Adipocyte (in vitro differentiated cells): ENCODE measurements at regions not wholly inside any gene's neighbourhood (a gene's known extent, or its start where the extent isn't known, plus 50 kb on each side); places are given as distances from the start of the nearest gene placed in this dataset.

ENCODE experiments used
- DNase-seq: peaks from one replicate; pipeline ENCODE4 v3.0.0-alpha.2; 2015; ENCODE audit warnings: low read depth
- H3K27me3 ChIP-seq: replicated peaks from 2 replicates; pipeline ENCODE4 v1.7.0; 2013; ENCODE audit warnings: mild to moderate bottlenecking, low read length, moderate library complexity; ENCODE audit not compliant: control insufficient read depth, insufficient read depth
- H3K36me3 ChIP-seq: 2 replicates; pipeline ENCODE4 v1.7.0; 2013; ENCODE audit warnings: low read length, mild to moderate bottlenecking, moderate library complexity; ENCODE audit not compliant: control insufficient read depth, insufficient read depth, severe bottlenecking
- H3K4me1 ChIP-seq: 2 replicates; pipeline ENCODE4 v1.7.0; 2013; ENCODE audit warnings: mild to moderate bottlenecking, low read length, moderate library complexity; ENCODE audit not compliant: control insufficient read depth, insufficient read depth
- H3K4me3 ChIP-seq: 2 replicates; pipeline ENCODE4 v1.7.0; 2013; ENCODE audit warnings: mild to moderate bottlenecking, low read length, moderate library complexity
- H3K9ac ChIP-seq: 2 replicates; pipeline ENCODE4 v1.7.0; 2013; ENCODE audit warnings: mild to moderate bottlenecking, low read length, moderate library complexity
- H3K9me3 ChIP-seq: 2 replicates; pipeline ENCODE4 v1.7.0; 2013; ENCODE audit warnings: mild to moderate bottlenecking, low read length, moderate library complexity; ENCODE audit not compliant: control insufficient read depth

- Histone ChIP-seq H3K4me3 (no peak overlapping the region), H3K27me3 (no peaks in the 10 kb centered on the region), H3K9me3 (peaks cover 12% of the 10 kb centered on the region), H3K9ac (no peak overlapping the region), H3K36me3 (no peaks in the 10 kb centered on the region), H3K4me1 (peaks cover 12% of the 10 kb centered on the region)
- DNase-seq: no peak
Observed at GRCh38 chr4:100938698-100939097, 408.6 kb downstream of the PPP3CA start.

GRCh38 chr4:100936661-100937375 is 410.5 kb downstream of the PPP3CA start:
- H3K27me3 ChIP-seq: no peaks in the 10 kb centered on the region
- H3K4me1 ChIP-seq: peaks cover 30% of the 10 kb centered on the region
- H3K36me3 ChIP-seq: no peaks in the 10 kb centered on the region
- no peaks in the 10 kb centered on the region for H3K9me3 ChIP-seq
- peak; percentile 32 for DNase-seq
- H3K4me3 ChIP-seq: no peak overlapping the region
- no peak overlapping the region for H3K9ac ChIP-seq

GRCh38 chr4:100935090-100935489 is 412.2 kb downstream of the PPP3CA start:
- H3K4me1 ChIP-seq: peaks cover 30% of the 10 kb centered on the region
- no peak overlapping the region for H3K9ac ChIP-seq
- no peaks in the 10 kb centered on the region for H3K36me3 ChIP-seq
- no peak overlapping the region for H3K4me3 ChIP-seq
- no peaks in the 10 kb centered on the region for H3K9me3 ChIP-seq
- no peaks in the 10 kb centered on the region for H3K27me3 ChIP-seq
- DNase-seq: no peak

GRCh38 chr4:100933628-100934027 is 413.7 kb downstream of the PPP3CA start:
- H3K4me3 ChIP-seq: peak overlapping the region; percentile 33
- H3K9me3 ChIP-seq: no peaks in the 10 kb centered on the region
- peaks cover 40% of the 10 kb centered on the region for H3K4me1 ChIP-seq
- no peaks in the 10 kb centered on the region for H3K36me3 ChIP-seq
- DNase-seq: peak; percentile 67
- H3K27me3 ChIP-seq: no peaks in the 10 kb centered on the region
- peak overlapping the region; percentile 36 for H3K9ac ChIP-seq

- no peak for DNase-seq
- Histone ChIP-seq H3K36me3 (no peaks in the 10 kb centered on the region), H3K27me3 (no peaks in the 10 kb centered on the region), H3K4me1 (peaks cover 52% of the 10 kb centered on the region), H3K9ac (no peak overlapping the region), H3K4me3 (no peak overlapping the region), H3K9me3 (no peaks in the 10 kb centered on the region)
Observed at GRCh38 chr4:100929758-100930157, 411.9 kb upstream of the EMCN start.

GRCh38 chr4:100929135-100929534 is 411.3 kb upstream of the EMCN start:
- Histone ChIP-seq H3K36me3 (no peaks in the 10 kb centered on the region), H3K9me3 (no peaks in the 10 kb centered on the region), H3K4me3 (no peak overlapping the region), H3K4me1 (peaks cover 49% of the 10 kb centered on the region), H3K27me3 (no peaks in the 10 kb centered on the region), H3K9ac (no peak overlapping the region)
- DNase-seq: no peak

GRCh38 chr4:100926039-100926717 is 408.4 kb upstream of the EMCN start:
- no peaks in the 10 kb centered on the region for H3K36me3 ChIP-seq
- no peaks in the 10 kb centered on the region for H3K27me3 ChIP-seq
- no peak overlapping the region for H3K4me3 ChIP-seq
- H3K4me1 ChIP-seq: peaks cover 26% of the 10 kb centered on the region
- no peaks in the 10 kb centered on the region for H3K9me3 ChIP-seq
- H3K9ac ChIP-seq: no peak overlapping the region
- DNase-seq: no peak

- Histone ChIP-seq H3K9ac (no peak overlapping the region), H3K27me3 (no peaks in the 10 kb centered on the region), H3K4me1 (no peaks in the 10 kb centered on the region), H3K4me3 (no peak overlapping the region), H3K9me3 (no peaks in the 10 kb centered on the region), H3K36me3 (no peaks in the 10 kb centered on the region)
- no peak for DNase-seq
Observed at GRCh38 chr4:100913685-100914084, 395.9 kb upstream of the EMCN start.

- H3K36me3 ChIP-seq: no peaks in the 10 kb centered on the region
- H3K9ac ChIP-seq: no peak overlapping the region
- H3K4me3 ChIP-seq: no peak overlapping the region
- H3K9me3 ChIP-seq: no peaks in the 10 kb centered on the region
- DNase-seq: no peak
- H3K27me3 ChIP-seq: no peaks in the 10 kb centered on the region
- H3K4me1 ChIP-seq: no peaks in the 10 kb centered on the region
Observed at GRCh38 chr4:100908540-100908939, 390.7 kb upstream of the EMCN start.

GRCh38 chr4:100907465-100908454 is 389.9 kb upstream of the EMCN start:
- Histone ChIP-seq H3K9me3 (no peaks in the 10 kb centered on the region), H3K4me1 (no peaks in the 10 kb centered on the region), H3K4me3 (no peak overlapping the region), H3K9ac (no peak overlapping the region), H3K36me3 (no peaks in the 10 kb centered on the region), H3K27me3 (no peaks in the 10 kb centered on the region)
- DNase-seq: peak; percentile 40

- no peak overlapping the region for H3K9ac ChIP-seq
- H3K9me3 ChIP-seq: no peaks in the 10 kb centered on the region
- no peak for DNase-seq
- no peaks in the 10 kb centered on the region for H3K4me1 ChIP-seq
- H3K36me3 ChIP-seq: no peaks in the 10 kb centered on the region
- H3K27me3 ChIP-seq: no peaks in the 10 kb centered on the region
- no peak overlapping the region for H3K4me3 ChIP-seq
Observed at GRCh38 chr4:100906973-100907372, 389.2 kb upstream of the EMCN start.
